GM23338 (cell line): ENCODE measurements at regions not wholly inside any gene's neighbourhood (a gene's known extent, or its start where the extent isn't known, plus 50 kb on each side); places are given as distances from the start of the nearest gene placed in this dataset.

Source experiments
- ATAC-seq: fragments of 200-7000 bp; cut with Tn5 transposase; 3 replicates; pipeline ENCODE4 v1.9.1; 2020
- DNase-seq: peaks from one replicate; pipeline ENCODE4 v3.0.0-alpha.2; 2015; ENCODE audit warnings: low spot score
- H2AFZ ChIP-seq: fragments of 200-600 bp; sonication (generic); 2 replicates; pipeline ENCODE4 v1.8.0; 2016; ENCODE audit warnings: antibody characterized with exemption, mild to moderate bottlenecking, moderate library complexity
- H3F3A ChIP-seq: fragments of 200-600 bp; sonication (generic); replicated peaks from 2 replicates; pipeline ENCODE4 v1.8.0; 2017; ENCODE audit warnings: antibody characterized with exemption, mixed run types, low read depth
- H3K27ac ChIP-seq: fragments of 200-600 bp; sonication (generic); 2 replicates; pipeline ENCODE4 v1.6.1; 2016; ENCODE audit warnings: low read depth
- H3K27me3 ChIP-seq: fragments of 200-600 bp; sonication (generic); 2 replicates; pipeline ENCODE4 v1.8.0; 2016; ENCODE audit warnings: mild to moderate bottlenecking, mixed run types, moderate library complexity; ENCODE audit not compliant: insufficient read depth
- H3K36me3 ChIP-seq: fragments of 200-600 bp; sonication (generic); 2 replicates; pipeline ENCODE4 v1.8.0; 2016; ENCODE audit warnings: mild to moderate bottlenecking; ENCODE audit not compliant: insufficient read depth
- H3K4me1 ChIP-seq: fragments of 200-600 bp; sonication (generic); 2 replicates; pipeline ENCODE4 v1.8.0; 2016; ENCODE audit warnings: mild to moderate bottlenecking, moderate library complexity; ENCODE audit not compliant: insufficient read depth
- H3K4me2 ChIP-seq: fragments of 200-600 bp; sonication (generic); 2 replicates; pipeline ENCODE4 v1.7.1; 2017; ENCODE audit warnings: mixed run types
- H3K4me3 ChIP-seq: fragments of 200-600 bp; sonication (generic); 2 replicates; pipeline ENCODE4 v1.6.1; 2016; ENCODE audit warnings: mixed run types
- H3K79me2 ChIP-seq: fragments of 200-600 bp; sonication (generic); replicated peaks from 2 replicates; pipeline ENCODE4 v1.8.0; 2017; ENCODE audit warnings: mild to moderate bottlenecking; ENCODE audit not compliant: insufficient read depth
- H3K9me2 ChIP-seq: fragments of 200-600 bp; sonication (generic); 2 replicates; pipeline ENCODE4 v1.8.0; 2017; ENCODE audit not compliant: insufficient read depth
- H4K20me1 ChIP-seq: fragments of 200-600 bp; sonication (generic); replicated peaks from 2 replicates; pipeline ENCODE4 v1.8.0; 2017; ENCODE audit warnings: mild to moderate bottlenecking; ENCODE audit not compliant: insufficient read depth
- H3K27ac Mint-ChIP-seq: 2 replicates; pipeline ENCODE4 v1.8.0; 2020; ENCODE audit warnings: inconsistent platforms, mild to moderate bottlenecking, moderate library complexity, mixed read lengths
- H3K27me3 Mint-ChIP-seq: 3 replicates; pipeline ENCODE4 v1.8.0; 2022; ENCODE audit warnings: low read depth, mild to moderate bottlenecking, moderate library complexity, mixed read lengths, inconsistent platforms; ENCODE audit not compliant: insufficient read depth, poor library complexity
- H3K36me3 Mint-ChIP-seq: 3 replicates; pipeline ENCODE4 v1.8.0; 2021; ENCODE audit warnings: low read depth, mild to moderate bottlenecking, inconsistent platforms, moderate library complexity, mixed read lengths
- H3K4me1 Mint-ChIP-seq: 3 replicates; pipeline ENCODE4 v1.8.0; 2020; ENCODE audit warnings: mild to moderate bottlenecking, inconsistent platforms, mixed read lengths
- H3K4me3 Mint-ChIP-seq: 3 replicates; pipeline ENCODE4 v1.8.0; 2021; ENCODE audit warnings: moderate library complexity, mild to moderate bottlenecking, inconsistent platforms, mixed read lengths
- H3K9me3 Mint-ChIP-seq: 3 replicates; pipeline ENCODE4 v1.8.0; 2020; ENCODE audit warnings: moderate library complexity, mild to moderate bottlenecking, inconsistent platforms, mixed read lengths
- CREB1 ChIP-seq: fragments of 250-450 bp; sonication (Bioruptor Pico); IDR thresholded peaks from 2 replicates; pipeline ENCODE4 v1.5.0; 2020; ENCODE audit warnings: low read depth, mild to moderate bottlenecking, moderate library complexity
- CTCF ChIP-seq, 2 experiments: fragments of 200-600 bp in 1 of 2; sonication (generic) in 1 of 2; conservative IDR thresholded peaks; 2 replicates each; pipeline versions ENCODE4 v1.5.1 to v1.6.1; 2016 to 2017; ENCODE audit warnings: antibody characterized with exemption in 2 of 2, low read depth in 2 of 2, mild to moderate bottlenecking in 2 of 2, moderate library complexity in 1 of 2
- EZH2 ChIP-seq: fragments of 200-600 bp; sonication (generic); IDR thresholded peaks from one replicate; pipeline ENCODE4 v1.8.0; 2017; ENCODE audit warnings: antibody characterized with exemption, mild to moderate bottlenecking, low read depth; ENCODE audit not compliant: unreplicated experiment
- EZH2phosphoT487 ChIP-seq: fragments of 200-600 bp; sonication (generic); IDR thresholded peaks from one replicate; pipeline ENCODE4 v1.8.1; 2018; ENCODE audit warnings: antibody characterized with exemption; ENCODE audit not compliant: unreplicated experiment
- JUNB ChIP-seq: IDR thresholded peaks from one replicate; pipeline ENCODE4 v1.6.1; 2016; ENCODE audit warnings: antibody characterized with exemption; ENCODE audit not compliant: unreplicated experiment
- NANOG ChIP-seq: IDR thresholded peaks from 2 replicates; pipeline ENCODE4 v1.6.1; 2016; ENCODE audit warnings: antibody characterized with exemption, borderline replicate concordance
- POLR2AphosphoS5 ChIP-seq: IDR thresholded peaks from 2 replicates; pipeline ENCODE4 v1.6.1; 2016; ENCODE audit warnings: antibody characterized with exemption, low read depth
- STAT1 ChIP-seq: IDR thresholded peaks from one replicate; pipeline ENCODE4 v1.6.1; 2016; ENCODE audit warnings: antibody characterized with exemption; ENCODE audit not compliant: unreplicated experiment
- ZNF114 ChIP-seq: fragments of 250-450 bp; sonication (Bioruptor Pico); IDR thresholded peaks from 2 replicates; pipeline ENCODE4 v1.5.0; 2020; ENCODE audit warnings: mild to moderate bottlenecking, moderate library complexity
- ZNF331 ChIP-seq: fragments of 250-450 bp; sonication (Bioruptor Pico); IDR thresholded peaks from 2 replicates; pipeline ENCODE4 v1.5.0; 2020; ENCODE audit warnings: low read depth, mild to moderate bottlenecking, moderate library complexity
- ZNF462 ChIP-seq: fragments of 250-450 bp; sonication (Bioruptor Pico); IDR thresholded peaks from 2 replicates; pipeline ENCODE4 v1.5.0; 2020; ENCODE audit warnings: mild to moderate bottlenecking, moderate library complexity
- TF ChIP-seq, protein P1 (sequence below): IDR thresholded peaks from 2 replicates; pipeline ENCODE4 v1.6.1; 2016; ENCODE audit warnings: antibody characterized with exemption
- TF ChIP-seq, protein P2 (sequence below): IDR thresholded peaks from one replicate; pipeline ENCODE4 v1.6.1; 2018; ENCODE audit warnings: antibody characterized with exemption; ENCODE audit not compliant: unreplicated experiment

DNA sequence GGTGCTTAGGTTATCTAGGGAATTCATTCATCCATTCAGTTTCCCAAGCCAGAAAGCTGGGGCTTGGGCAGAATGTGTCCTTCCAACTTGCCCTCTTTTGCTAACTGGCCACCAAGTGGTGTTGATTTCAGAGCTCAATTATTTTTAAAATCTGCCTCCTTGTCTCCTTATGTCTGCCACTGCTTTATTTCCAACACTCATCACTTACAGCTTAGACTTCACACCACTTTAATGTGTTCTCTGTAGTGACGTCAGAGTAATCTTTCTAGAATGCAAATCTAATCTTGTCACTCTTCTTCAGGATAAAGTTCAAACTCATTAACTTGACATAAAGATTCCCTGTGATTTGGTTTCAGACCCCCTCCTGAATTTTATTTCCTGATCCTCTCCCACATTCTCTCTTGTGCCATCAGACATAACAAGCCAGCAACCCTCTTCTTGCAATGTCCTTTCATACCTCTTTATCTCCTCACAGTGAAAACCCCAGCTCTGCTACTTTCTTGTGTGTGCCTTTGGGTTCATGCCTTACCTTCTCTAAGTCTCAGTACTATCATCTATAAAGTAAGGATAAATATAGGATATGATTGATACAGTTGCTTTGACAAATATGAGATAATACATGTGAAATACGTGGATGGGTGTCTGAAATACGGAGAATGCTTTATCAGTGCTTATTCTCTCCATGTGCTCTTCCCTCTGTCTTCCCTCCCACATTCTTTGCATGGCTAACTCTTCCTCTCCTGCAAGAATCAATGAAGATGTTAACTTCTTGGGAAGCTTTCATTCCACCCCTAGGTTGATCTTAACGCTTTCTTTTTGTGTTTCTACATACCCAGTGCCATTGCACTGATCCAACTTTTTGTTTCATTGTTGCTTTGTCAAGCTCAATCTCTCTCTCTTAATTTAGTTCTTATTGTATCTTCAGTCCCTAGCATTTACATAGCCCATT is 522.7 kb upstream of the FZD8 start:
- Mint-ChIP-seq H3K4me3 (no peak overlapping the region), H3K36me3 (no peaks in the 10 kb centered on the region; the same call in 2 of the 3 replicates), H3K9me3 (no peaks in the 10 kb centered on the region), H3K27ac (no peak overlapping the region), H3K27me3 (no peaks in the 10 kb centered on the region), H3K4me1 (peaks cover 18% of the 10 kb centered on the region)
- H3K79me2 ChIP-seq, result no peaks in the 10 kb centered on the region
- TF ChIP-seq CTCF (conservative IDR thresholded peaks at IDR 0.05; ENCODE audit: low read depth in 2 of 2) (no peak), JUNB (no peak), ZNF114 (CRISPR knock-in tag) (no peak), CREB1 (CRISPR knock-in tag) (no peak), ZNF462 (CRISPR knock-in tag) (no peak), POLR2AphosphoS5 (no peak), STAT1 (no peak), ZNF331 (CRISPR knock-in tag) (no peak), EZH2phosphoT487 (no peak), EZH2 (no peak), NANOG (no peak)
- TF ChIP-seq, protein P1, sequence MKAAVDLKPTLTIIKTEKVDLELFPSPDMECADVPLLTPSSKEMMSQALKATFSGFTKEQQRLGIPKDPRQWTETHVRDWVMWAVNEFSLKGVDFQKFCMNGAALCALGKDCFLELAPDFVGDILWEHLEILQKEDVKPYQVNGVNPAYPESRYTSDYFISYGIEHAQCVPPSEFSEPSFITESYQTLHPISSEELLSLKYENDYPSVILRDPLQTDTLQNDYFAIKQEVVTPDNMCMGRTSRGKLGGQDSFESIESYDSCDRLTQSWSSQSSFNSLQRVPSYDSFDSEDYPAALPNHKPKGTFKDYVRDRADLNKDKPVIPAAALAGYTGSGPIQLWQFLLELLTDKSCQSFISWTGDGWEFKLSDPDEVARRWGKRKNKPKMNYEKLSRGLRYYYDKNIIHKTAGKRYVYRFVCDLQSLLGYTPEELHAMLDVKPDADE, result no peak
- TF ChIP-seq, protein P2, sequence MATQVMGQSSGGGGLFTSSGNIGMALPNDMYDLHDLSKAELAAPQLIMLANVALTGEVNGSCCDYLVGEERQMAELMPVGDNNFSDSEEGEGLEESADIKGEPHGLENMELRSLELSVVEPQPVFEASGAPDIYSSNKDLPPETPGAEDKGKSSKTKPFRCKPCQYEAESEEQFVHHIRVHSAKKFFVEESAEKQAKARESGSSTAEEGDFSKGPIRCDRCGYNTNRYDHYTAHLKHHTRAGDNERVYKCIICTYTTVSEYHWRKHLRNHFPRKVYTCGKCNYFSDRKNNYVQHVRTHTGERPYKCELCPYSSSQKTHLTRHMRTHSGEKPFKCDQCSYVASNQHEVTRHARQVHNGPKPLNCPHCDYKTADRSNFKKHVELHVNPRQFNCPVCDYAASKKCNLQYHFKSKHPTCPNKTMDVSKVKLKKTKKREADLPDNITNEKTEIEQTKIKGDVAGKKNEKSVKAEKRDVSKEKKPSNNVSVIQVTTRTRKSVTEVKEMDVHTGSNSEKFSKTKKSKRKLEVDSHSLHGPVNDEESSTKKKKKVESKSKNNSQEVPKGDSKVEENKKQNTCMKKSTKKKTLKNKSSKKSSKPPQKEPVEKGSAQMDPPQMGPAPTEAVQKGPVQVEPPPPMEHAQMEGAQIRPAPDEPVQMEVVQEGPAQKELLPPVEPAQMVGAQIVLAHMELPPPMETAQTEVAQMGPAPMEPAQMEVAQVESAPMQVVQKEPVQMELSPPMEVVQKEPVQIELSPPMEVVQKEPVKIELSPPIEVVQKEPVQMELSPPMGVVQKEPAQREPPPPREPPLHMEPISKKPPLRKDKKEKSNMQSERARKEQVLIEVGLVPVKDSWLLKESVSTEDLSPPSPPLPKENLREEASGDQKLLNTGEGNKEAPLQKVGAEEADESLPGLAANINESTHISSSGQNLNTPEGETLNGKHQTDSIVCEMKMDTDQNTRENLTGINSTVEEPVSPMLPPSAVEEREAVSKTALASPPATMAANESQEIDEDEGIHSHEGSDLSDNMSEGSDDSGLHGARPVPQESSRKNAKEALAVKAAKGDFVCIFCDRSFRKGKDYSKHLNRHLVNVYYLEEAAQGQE, result no peak
- H4K20me1 ChIP-seq, result no peaks in the 10 kb centered on the region
- no peak for DNase-seq
- no peaks in the 10 kb centered on the region for H3K27me3 ChIP-seq
- H3K36me3 ChIP-seq, result no peaks in the 10 kb centered on the region; the same call in 1 of the 2 replicates
- H3F3A ChIP-seq, result no peaks in the 10 kb centered on the region
- H3K4me1 ChIP-seq, result peaks cover 14% of the 10 kb centered on the region
- H3K27ac ChIP-seq, result no peak overlapping the region
- no peak overlapping the region for H3K4me2 ChIP-seq
- no peak for ATAC-seq
- H3K9me2 ChIP-seq, result no peaks in the 10 kb centered on the region
- H2AFZ ChIP-seq, result no peak overlapping the region
- no peak overlapping the region for H3K4me3 ChIP-seq
